ENCODE measurements at regions not wholly inside any gene's neighbourhood (a gene's known extent, or its start where the extent isn't known, plus 50 kb on each side); places are given as distances from the start of the nearest gene placed in this dataset.
A peak's percentile ranks its signal among the peaks of the same experiment; 100 is the strongest.

- no peak for DNase-seq
Observed at GRCh38 chr13:111394211-111394922, 73.9 kb downstream of the TEX29 start.

DNA sequence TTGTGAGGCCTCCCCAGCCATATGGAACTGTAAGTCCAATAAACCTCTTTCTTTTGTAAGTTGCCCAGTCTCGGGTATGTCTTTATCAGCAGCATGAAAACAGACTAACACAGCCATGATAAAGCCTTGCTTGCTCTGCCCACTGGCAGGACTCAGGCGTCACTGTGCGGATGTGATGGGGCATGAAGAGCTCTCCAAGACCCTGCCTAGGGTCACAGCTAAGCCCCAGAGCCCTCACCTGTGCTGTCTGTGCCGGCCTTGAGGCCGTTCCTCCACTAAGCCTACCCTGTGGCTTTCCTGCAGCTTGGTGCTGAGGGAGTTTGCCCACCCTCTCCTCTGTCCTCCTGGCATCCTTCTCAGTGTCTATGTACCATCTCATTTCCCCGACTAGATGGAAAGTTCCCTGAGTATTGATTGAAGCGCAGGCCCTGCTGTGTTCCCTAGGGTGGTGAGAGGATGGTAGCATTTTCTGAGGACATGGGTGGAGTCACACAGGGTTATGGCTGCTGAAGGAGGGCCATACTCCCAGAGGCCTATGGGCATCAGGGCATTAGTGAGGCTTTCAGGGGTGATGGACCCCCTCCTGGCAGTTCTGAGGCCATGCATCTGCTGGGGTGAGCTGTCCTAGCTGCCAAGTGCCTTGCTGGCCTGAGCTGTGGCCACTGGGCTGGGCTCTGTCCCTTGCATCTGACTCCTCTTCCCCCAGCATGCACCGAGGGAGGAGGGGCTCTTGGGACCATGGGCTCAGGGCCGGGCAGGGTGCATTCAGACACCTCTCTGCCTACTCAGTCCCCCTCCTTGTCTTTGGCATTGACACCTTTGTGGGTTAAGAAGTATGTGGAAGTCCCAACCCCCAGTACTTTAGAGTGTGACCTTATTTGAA is 75.3 kb downstream of the TEX29 start:
- no peak for DNase-seq

DNA sequence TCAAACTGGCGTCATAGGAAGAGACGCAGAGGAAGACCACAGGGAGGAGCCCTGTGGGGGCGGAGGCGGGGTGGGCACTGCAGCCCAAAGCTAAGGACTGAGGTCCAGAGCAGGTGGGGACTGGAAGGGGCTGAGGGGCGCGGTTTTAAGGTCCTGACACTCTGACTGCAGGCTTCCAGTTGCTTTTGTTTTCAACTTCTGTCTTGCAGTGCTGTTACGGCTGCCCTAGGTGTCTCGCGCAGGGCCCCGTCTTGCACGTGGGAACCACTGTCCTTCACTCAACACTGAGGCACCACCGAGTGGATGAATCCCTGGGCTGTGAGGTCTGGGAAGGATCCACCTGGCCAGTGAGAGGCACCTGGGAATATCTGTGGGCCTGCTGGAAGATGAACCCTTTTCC is 76.0 kb downstream of the TEX29 start:
- DNase-seq: no peak

- DNase-seq: no peak
Observed at GRCh38 chr13:111397202-111397880, 76.9 kb downstream of the TEX29 start.

DNA sequence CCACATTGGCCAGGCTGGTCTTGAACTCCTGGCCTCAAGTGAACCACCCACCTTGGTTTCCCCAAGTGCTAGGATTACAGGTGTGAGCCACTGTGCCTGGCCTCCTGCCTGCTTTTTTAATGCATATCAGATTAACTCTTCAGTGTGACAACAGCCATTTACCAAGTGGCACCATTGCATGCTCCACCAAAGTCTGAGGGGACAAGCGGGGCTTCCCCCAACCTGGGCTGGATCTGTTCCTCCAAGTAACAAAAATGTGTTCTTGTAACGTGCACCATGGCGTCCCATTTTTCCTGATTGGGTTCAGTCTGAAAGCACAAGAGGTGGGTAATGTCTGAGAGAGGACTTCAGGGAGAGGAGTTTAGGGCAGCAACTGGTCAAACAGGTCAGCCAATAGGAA is 77.8 kb downstream of the TEX29 start:
- DNase-seq: no peak

GRCh38 chr13:111398715-111399299 is 78.4 kb downstream of the TEX29 start:
- DNase-seq: no peak

DNA sequence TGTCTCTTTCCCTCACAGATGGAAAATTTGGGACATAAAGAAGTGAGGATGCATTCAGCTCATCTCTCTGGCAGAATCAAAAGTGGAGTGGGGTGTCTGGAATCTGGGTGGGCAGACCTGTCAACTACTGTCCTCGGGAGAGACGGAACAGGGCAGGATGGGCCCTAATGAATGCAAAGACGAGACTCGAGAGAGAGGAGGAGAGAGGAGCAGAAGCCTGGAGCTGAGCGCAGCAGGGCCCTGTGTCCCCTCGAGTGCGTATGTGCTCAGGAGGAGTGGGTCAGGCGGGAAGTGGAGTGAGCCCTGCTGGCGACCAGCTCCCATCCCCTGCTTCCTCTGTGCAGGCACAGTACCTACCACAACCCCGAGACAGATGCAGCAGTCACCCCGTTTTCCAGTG is 78.9 kb downstream of the TEX29 start:
- DNase-seq: no peak

DNA sequence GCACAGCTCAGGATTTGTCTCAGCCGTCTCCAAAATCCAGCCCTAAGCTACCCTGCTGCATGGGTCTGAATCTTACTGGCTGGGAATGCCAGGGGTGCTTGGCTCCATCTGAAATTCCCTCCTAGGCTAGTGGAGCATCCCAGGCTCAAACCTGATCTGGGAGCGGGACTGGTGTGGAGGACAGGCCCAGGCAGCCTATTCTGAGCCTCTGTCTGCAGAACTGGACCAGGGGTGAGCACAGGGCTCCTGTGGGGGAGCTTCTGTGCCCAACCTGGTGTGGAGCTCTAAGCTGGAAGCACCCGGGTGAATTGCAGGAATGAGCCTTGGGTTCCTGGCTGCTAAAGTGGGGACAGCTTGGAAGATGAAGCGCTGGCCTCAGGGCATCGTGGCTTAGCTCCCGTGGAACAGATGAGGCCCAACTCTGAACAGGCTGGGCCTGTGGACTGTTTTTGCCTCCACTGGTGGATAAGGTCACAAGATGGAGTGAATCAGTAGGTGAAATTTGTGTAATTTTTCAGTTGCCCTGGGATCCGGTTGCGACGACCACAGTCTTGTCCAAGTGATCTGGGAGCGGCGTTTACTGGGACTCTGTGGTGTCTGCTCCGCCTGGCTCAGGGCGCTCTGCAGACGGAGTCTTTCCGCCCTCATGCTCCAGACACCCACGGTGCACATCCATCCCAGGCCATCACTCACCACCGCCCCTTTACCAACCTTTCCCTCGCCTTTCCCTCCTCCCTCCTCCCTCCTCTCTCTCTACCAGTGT is 79.5 kb downstream of the TEX29 start:
- DNase-seq: no peak

- no peak for DNase-seq
Observed at GRCh38 chr13:111401151-111401550, 80.7 kb downstream of the TEX29 start.

DNA sequence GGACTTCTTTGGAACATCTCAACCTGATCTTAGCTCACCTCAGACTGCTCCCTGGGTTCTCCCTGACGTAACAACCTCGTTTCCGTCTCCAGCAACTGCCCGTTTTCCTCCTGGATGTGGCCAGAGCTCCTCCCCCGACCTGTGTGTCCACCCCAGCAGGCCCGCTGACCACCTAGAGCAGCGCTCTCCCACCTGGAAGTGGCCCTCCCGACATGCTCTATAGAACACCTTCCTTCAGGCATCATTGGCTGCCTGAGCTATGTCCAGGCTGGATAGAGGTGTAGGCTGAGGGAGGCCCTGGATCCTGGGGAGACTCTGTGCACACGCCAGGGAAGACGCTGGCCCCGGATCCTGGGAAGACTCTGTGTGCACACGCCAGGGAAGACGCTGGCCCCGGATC is 81.3 kb downstream of the TEX29 start:
- DNase-seq: no peak

DNA sequence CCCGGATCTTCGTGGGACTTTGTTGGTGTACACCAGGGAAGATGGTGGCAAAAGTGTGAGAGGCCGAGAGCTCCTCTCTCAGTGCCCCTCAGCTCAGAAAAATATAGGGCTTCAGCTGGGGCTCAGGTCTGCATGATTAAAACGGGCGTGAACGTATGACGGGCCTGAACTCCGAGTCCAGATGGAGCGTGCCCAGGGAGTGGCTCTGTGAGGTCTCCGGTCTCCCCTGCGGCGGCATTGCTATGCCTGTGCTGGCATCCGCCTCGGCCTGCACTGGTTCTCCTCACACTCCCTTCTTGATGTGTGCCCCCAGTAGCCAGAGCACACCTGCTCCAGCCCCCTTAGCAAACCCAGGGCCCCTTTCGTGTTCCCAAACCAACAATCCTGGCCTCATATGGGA is 82.0 kb downstream of the TEX29 start:
- no peak for DNase-seq

GRCh38 chr13:111403266-111403665 is 82.8 kb downstream of the TEX29 start:
- DNase-seq: no peak

GRCh38 chr13:111404746-111405145 is 84.3 kb downstream of the TEX29 start:
- DNase-seq: no peak

DNA sequence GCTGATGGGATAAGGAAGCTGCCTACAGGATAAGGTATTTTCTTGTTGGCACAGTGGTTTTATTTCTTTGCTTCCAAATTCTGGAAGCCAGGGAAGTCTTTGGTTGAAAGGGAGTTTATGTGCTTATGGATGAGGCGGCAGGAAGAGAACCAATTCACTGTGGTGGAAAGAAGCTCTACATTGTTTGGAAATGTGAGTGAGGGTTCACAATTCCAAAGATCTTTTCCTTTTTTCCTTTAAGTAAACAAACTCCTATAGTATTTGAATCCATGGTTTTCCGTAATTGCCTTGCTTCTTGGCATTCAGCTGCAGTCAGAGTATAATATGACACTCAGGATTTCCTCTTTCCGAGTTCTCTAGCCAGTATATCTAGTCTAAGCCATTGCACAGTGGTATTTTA is 86.2 kb downstream of the TEX29 start:
- no peak for DNase-seq

- DNase-seq: no peak
Observed at GRCh38 chr13:111407381-111408131, 87.1 kb downstream of the TEX29 start.

- DNase-seq: peak; percentile 45
Observed at GRCh38 chr13:111409413-111409812, 89.0 kb downstream of the TEX29 start.

DNA sequence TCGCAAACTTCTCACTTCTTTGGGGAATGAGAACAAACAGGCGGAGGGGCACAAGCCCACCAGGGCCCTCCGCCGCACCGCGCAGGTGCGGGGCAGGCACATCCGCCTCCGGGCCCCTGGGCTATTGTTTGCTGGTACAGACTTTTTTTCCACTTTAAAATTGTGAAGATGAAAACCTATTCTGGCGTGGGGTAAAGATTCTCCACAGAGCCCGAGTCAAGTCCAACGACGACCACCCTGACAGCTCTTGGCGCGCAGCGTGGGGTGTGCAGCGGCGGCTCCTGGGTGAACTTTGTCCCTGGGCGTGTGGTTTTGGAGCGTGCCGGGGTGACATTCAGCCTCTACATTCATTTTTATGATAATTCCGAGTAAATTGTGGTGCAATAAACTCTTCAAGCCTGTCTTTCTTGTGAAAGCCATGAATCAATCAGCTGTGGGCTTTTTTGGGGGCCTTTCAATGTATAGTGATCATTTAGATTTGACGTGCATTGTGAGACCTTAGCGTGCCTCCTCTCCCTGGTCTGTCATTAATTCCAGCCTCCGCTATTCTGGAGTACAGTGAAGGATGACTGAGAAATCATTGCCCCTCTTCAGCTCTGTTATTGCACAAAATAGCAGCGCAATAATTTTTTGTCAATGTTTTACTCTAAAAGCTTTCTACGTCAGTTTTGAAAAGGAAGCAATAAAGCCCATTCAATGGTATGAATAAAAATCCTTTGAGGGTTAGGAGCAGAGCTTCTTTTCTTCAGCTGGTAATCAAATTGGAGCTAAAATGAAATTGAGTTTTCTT is 90.0 kb downstream of the TEX29 start:
- no peak for DNase-seq

- peak; percentile 74 for DNase-seq
Observed at GRCh38 chr13:111411151-111411858, 90.9 kb downstream of the TEX29 start.

- DNase-seq: peak; percentile 54
Observed at GRCh38 chr13:111411919-111412650, 91.6 kb downstream of the TEX29 start.

All from COR-L47 (cell line).